Keratinocyte (primary cell): ENCODE measurements at regions not wholly inside any gene's neighbourhood (a gene's known extent, or its start where the extent isn't known, plus 50 kb on each side); places are given as distances from the start of the nearest gene placed in this dataset.

Source experiments
- small RNA-seq, 3 experiments: library from RNA; depleted of rRNA; stranded (forward); fragments of <200 nt; gene quantifications; one replicate each; pipeline ENCODE3, GENCODE V24; 2012; ENCODE audit warnings: low read depth in 3 of 3, low replicate concordance in 1 of 3; ENCODE audit not compliant: insufficient read length in 3 of 3

Small RNA genes lying in the stretch of these regions (small RNA-seq; reads per million reads assigned to genes)
- gene CKS1BP2 = 0 reads per million in 3 experiments
- 0 reads per million in 3 experiments for gene RNU6-908P
